ENCODE measurements at regions not wholly inside any gene's neighbourhood (a gene's known extent, or its start where the extent isn't known, plus 50 kb on each side); places are given as distances from the start of the nearest gene placed in this dataset.

DNA sequence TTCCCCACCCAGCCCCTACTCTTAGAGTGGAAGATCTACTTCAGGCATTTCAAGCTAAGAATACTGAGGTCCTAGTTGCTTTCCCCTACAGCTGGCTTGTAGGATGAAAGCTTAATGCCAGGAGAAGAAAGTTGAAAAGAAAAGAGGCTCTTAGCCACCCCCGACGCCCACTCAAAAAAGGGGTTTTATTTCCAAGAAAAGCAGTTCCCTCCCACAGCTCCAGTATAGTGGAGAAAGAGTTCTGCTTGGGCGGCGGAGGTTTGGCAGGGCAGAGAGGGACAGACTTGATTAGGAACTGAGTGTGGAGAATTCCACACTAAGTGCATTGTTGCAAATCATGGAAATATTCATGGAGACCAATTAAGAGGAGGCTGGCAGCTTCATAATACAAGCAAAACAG, 470.9 kb downstream of the ETS1 start:
- TF ChIP-seq POLR2A (IDR thresholded peaks at IDR 0.05; ENCODE audit: low read depth, low read length) (no peak), TAF1 (IDR thresholded peaks at IDR 0.05; ENCODE audit: low read depth, low read length) (no peak), POLR2AphosphoS5 (IDR thresholded peaks at IDR 0.05; ENCODE audit: low read depth, low read length) (no peak), SPI1 (IDR thresholded peaks at IDR 0.05; ENCODE audit: low read depth, low read length) (no peak), POU2F2 (IDR thresholded peaks at IDR 0.05; ENCODE audit: low read depth, low read length) (no peak)

Measured in GM12891 (cell line).